ENCODE measurements at regions not wholly inside any gene's neighbourhood (a gene's known extent, or its start where the extent isn't known, plus 50 kb on each side); places are given as distances from the start of the nearest gene placed in this dataset.

GRCh38 chr20:53792946-53793536 is 199.4 kb upstream of the ZNF217 start:
- Histone ChIP-seq H3K27me3 (ENCODE audit: insufficient read depth, low read length) (no peaks in the 10 kb centered on the region), H3K23me2 (ENCODE audit: insufficient read length, low read depth, low read length, poor library complexity, severe bottlenecking) (no peaks in the 10 kb centered on the region), H2BK120ac (ENCODE audit: low read depth, low read length, poor library complexity, severe bottlenecking) (no peak overlapping the region), H2AK5ac (ENCODE audit: insufficient read length, low read length) (no peak overlapping the region), H3K4ac (ENCODE audit: low read depth, low read length) (no peak overlapping the region), H3K56ac (ENCODE audit: insufficient read length, low read depth, low read length) (no peak overlapping the region), H4K20me1 (ENCODE audit: control insufficient read depth, insufficient read depth, insufficient read length) (no peaks in the 10 kb centered on the region), H3K14ac (ENCODE audit: insufficient read depth, low read length) (no peak overlapping the region), H2AFZ (ENCODE audit: low read length) (no peak overlapping the region), H3K9me3 (ENCODE audit: control insufficient read depth, low read depth, low read length) (no peaks in the 10 kb centered on the region), H4K91ac (ENCODE audit: insufficient read length, low read depth, low read length) (no peak overlapping the region), H3K9ac (ENCODE audit: extremely low read depth, insufficient read length, low read length) (no peak overlapping the region), H3K27ac (ENCODE audit: insufficient read length, low read depth, low read length) (no peak overlapping the region), H4K5ac (ENCODE audit: insufficient read length, low read depth, low read length) (no peak overlapping the region), H3K4me2 (ENCODE audit: insufficient read depth, insufficient read length, low read length) (no peak overlapping the region), H3K79me2 (ENCODE audit: insufficient read depth, low read length) (no peaks in the 10 kb centered on the region), H2BK20ac (ENCODE audit: low read depth, low read length, poor library complexity, severe bottlenecking) (no peak overlapping the region), H2BK12ac (ENCODE audit: insufficient read length, low read depth, low read length) (no peak overlapping the region), H3K4me1 (ENCODE audit: insufficient read depth, low read length) (peaks cover 9% of the 10 kb centered on the region; the same call in 1 of the 2 replicates), H2BK15ac (ENCODE audit: low read depth, low read length) (no peak overlapping the region), H4K8ac (replicated peaks; ENCODE audit: insufficient read length, low read depth, low read length) (no peak overlapping the region), H3K23ac (ENCODE audit: insufficient read length, low read depth, low read length) (no peak overlapping the region), H2BK5ac (ENCODE audit: insufficient read length, low read length) (no peak overlapping the region), H3T11ph (ENCODE audit: low read length) (no peak overlapping the region), H3K18ac (ENCODE audit: insufficient read length, low read depth, low read length) (no peak overlapping the region), H3K79me1 (ENCODE audit: insufficient read depth, low read depth, low read length, poor library complexity, severe bottlenecking) (no peaks in the 10 kb centered on the region)
- H3K4me1 Mint-ChIP-seq, result peaks cover 26 to 32% of the 10 kb centered on the region in 2 experiments
- TF ChIP-seq CTCF (conservative IDR thresholded peaks at IDR 0.05), result no peak
- H3K27ac Mint-ChIP-seq, result no peak overlapping the region; a peak in 1 of 7 replicates
- H3K9me3 Mint-ChIP-seq, result no peaks in the 10 kb centered on the region
- no peaks in the 10 kb centered on the region for H3K27me3 Mint-ChIP-seq (ENCODE audit: low read depth)
- DNase-seq, result no peak
- H3K36me3 Mint-ChIP-seq (ENCODE audit: insufficient read depth in 1 of 3, low read depth in 3 of 3), result peaks cover 0 to 5% (median 2%) of the 10 kb centered on the region in 3 experiments; a peak in 4 of 7 replicates
- no peak overlapping the region for H3K4me3 Mint-ChIP-seq
- no CpG with 5 or more reads among the region's 5 CpGs for WGBS (ENCODE audit: extremely low coverage, insufficient read length, low lambda C conversion rate)
